ENCODE measurements at regions not wholly inside any gene's neighbourhood (a gene's known extent, or its start where the extent isn't known, plus 50 kb on each side); places are given as distances from the start of the nearest gene placed in this dataset.
"Not testable (repeated sequence)": the region's sequence is repeated elsewhere in the genome, so short reads cannot be mapped to it uniquely, and the experiment has no call there.

- DNase-seq: no peak
- intact Hi-C loops (cut with DNase I): no loop called here
These were observed 250.9 kb upstream of the DAB2 start for GRCh38 chr5:39675676-39676075.

- no peak for DNase-seq
- intact Hi-C loops (cut with DNase I): no loop called here
These were observed 249.7 kb upstream of the DAB2 start for GRCh38 chr5:39674209-39675082.

- intact Hi-C loops (cut with DNase I): no loop called here
- DNase-seq: no peak
These were observed 246.8 kb upstream of the DAB2 start for GRCh38 chr5:39671561-39671961.

GRCh38 chr5:39670955-39671354 lies 246.2 kb upstream of the DAB2 start:
- intact Hi-C loops (cut with DNase I): no loop called here
- no peak for DNase-seq

- DNase-seq: no peak
- intact Hi-C loops (cut with DNase I): no loop called here
These were observed 245.6 kb upstream of the DAB2 start for GRCh38 chr5:39670391-39670790.

- DNase-seq: no peak
These were observed 244.2 kb upstream of the DAB2 start for GRCh38 chr5:39668980-39669379.

GRCh38 chr5:39665328-39665727 lies 240.5 kb upstream of the DAB2 start:
- no peak for DNase-seq
- intact Hi-C loops (cut with DNase I): no loop called here

More at GRCh38 chr5:39668980-39669379, 244.2 kb upstream of the DAB2 start:
- intact Hi-C loops (cut with DNase I): no loop called here

DNA sequence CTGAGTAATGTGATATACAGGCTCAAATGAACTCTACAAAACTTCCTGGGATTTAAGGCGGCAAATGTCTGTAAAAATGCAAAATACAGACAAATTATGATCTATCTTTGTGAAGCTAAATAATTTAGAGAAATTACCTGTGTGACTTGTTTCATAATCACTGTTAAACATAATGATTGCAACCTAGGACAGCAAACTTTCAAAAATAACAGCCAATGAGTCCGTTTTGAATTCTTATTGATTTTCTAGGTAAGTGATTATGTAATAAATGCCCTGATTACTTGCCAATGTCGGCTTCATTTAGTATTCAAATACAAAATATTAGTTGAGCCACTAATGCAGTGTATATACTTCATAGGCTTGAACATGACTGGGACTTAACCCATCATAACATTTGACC lies 238.2 kb upstream of the DAB2 start:
- no peak for DNase-seq
- intact Hi-C loops (cut with DNase I): no loop called here

DNA sequence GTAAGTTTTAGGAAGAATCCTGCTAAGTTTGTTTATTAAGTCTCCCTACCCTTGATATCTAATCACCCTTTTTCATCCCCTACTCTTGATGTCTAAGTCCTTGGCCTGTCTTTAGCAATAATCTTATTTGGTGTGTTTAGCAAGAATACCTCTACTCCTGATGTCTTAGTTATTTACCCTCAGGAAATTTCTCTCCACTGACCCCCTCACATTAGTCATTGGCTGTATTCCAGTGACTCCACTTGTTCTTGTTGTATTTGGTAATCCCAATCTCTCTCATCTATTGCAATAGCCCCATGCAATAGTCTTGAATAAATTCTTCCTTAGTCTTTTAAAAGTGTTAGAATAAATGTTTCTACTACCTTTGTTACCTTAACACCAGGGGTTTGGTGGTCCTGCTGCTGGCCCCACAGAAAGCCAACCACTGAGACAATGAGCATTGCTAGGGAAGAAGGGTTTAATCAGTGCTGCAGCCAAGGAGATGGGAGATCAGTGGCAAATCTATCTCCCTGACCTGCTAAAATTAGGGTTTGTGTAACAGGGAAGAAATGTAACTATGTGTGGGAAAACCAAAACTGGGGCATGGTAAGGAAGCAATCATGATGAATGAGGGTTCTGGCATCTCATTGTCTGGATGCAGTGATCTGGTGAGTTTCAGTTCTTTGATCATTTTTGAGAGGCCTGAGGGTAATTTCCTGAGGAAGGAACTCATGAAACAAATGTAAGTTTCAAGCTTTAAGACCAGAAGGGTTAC lies 236.4 kb upstream of the DAB2 start:
- DNase-seq: no peak
- intact Hi-C loops (cut with DNase I): no loop called here

- DNase-seq: no peak
- intact Hi-C loops (cut with DNase I): no loop called here
These were observed 235.2 kb upstream of the DAB2 start for GRCh38 chr5:39660020-39660419.

GRCh38 chr5:39658866-39659265 lies 234.1 kb upstream of the DAB2 start:
- intact Hi-C loops (cut with DNase I): no loop called here
- DNase-seq: no peak

GRCh38 chr5:39657943-39658342 lies 233.2 kb upstream of the DAB2 start:
- no peak for DNase-seq
- intact Hi-C loops (cut with DNase I): no loop called here

- intact Hi-C loops (cut with DNase I): no loop called here
- no peak for DNase-seq
These were observed 231.8 kb upstream of the DAB2 start for GRCh38 chr5:39656600-39656999.

DNA sequence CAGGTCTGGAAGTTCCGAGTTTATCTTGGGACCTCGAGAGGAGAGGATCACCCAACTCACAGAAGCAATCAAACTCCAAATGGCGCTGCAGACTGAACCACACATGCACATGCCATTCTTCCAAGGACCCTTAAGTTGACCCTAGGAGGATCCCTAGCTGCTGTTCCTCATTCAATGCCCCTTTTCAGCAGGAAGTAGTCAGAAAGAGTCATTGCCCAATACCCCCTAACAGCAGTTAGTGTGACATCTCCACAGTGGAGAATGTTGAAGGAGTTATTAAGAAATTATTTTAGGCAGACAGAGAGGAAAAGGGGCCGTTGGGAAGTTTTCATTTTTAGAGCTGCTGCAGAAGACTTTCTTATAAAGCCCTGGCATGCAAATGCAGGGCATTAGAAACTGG lies 229.9 kb upstream of the DAB2 start:
- no peak for DNase-seq
- intact Hi-C loops (cut with DNase I): no loop called here

GRCh38 chr5:39652481-39652880 lies 227.7 kb upstream of the DAB2 start:
- intact Hi-C loops (cut with DNase I); DNase-seq: not testable (repeated sequence)

DNA sequence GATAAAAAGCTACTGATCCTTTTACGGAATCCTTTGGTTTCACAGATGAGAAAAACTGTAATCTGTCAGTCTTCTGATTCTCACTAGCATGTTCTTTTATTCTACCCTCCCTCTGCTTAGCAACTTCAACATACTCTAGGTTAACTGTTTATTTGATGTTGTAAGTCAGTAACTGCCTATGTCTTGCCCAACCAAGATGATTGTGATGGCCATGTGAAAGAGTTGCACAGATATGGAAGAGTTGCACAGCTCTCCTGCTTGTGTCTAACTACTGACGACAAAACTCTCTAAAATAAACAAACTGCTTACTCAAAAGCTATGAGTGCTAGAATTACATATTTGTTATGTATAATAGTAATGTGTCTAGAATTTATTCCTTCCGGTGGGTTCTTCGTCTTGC lies 227.3 kb upstream of the DAB2 start:
- intact Hi-C loops (cut with DNase I): no loop called here
- DNase-seq: no peak

DNA sequence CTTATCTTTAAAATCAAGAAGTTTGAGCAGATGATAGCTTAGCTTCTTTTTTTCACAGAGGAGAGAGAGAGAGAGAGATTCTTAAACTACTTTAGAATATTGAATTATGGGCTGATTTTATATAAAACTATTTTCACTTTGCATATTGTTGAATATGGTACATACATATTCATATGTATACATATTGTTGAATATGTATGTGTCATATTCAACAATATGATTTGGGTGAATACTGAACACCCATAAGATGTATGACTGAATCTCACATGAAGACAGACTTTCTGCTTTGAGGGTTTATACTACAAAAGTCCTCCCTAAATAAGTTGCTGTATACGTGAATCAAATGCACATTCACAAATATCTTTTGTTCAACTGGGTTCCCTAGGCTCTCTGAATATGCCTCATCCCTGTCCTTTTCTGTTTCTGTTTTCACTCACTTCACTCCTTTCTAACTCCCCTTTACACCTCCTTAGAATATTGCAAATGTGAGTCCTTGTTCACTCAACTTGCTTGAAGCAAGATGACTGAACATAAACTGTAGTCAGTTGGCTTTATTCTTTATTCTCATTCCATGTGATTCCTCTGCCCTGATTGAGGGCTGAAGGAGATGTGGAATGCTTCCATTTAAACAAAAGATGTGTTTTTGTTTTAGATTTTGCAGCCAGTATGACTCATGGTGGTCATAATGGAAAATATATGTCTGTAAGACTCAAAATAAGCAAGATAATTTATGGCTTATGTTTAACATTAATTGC lies 225.4 kb upstream of the DAB2 start:
- intact Hi-C loops (cut with DNase I): no loop called here
- no peak for DNase-seq

DNA sequence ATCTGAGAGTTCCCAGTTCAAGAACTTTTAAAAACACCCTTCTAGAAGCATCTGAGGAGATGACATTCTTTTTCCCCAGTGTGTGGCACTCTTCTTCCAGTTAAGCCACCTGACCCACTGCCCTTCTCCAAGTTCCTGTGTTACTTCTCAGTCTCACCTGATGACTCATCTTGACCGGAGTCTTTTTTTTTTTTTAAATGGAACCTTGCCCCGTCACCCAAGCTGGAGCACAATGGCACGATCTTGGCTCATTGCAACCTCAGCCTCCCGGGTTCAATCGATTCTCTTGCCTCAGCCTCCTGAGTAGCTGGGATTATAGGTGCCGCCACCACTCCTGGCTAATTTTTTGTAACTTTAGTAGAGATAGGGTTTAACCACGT lies 224.1 kb upstream of the DAB2 start:
- DNase-seq: no peak
- intact Hi-C loops (cut with DNase I): no loop called here

DNA sequence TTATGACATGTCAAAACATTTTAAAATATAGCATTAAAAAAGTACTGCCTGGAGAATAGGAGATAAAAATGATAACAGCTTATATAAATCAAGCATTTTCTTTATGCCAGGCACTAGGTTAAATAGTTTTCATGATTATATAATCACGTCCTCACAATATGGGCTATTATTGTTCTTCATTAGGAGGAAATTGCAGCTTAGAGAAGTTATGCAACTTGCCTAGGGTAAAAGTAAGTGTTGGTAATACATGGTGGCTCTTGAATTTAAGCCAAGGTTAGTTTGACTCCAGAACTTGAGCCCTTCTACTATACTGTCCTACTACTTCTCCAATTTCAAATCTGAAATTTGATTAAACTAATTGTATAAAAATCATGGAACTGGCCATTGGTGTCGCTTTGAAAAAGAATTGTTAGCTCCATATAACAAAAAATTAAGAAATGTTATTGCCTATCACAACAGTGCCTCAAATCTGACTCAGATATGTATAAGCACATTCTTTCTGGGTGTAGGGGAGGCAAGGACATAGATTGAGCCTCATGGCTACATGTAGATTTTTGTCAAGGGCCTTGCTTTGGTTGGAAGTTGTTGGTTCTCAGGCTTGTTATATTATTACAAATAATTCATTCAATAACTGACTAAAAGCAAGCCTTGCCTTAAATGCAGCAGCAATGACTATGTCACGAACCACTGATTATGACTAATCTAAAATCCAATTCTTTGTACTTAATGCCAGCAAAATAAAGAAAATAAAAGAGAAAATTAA lies 223.5 kb upstream of the DAB2 start:
- no peak for DNase-seq
- intact Hi-C loops (cut with DNase I): no loop called here
